NCI-H345 (cell line): ENCODE measurements at regions not wholly inside any gene's neighbourhood (a gene's known extent, or its start where the extent isn't known, plus 50 kb on each side); places are given as distances from the start of the nearest gene placed in this dataset.
"Not testable (repeated sequence)": the region's sequence is repeated elsewhere in the genome, so short reads cannot be mapped to it uniquely, and the experiment has no call there.

Source experiments
- DNase-seq: peaks from one replicate; lab custom pipeline; 2025; lab: John Stamatoyannopoulos, UW

DNA sequence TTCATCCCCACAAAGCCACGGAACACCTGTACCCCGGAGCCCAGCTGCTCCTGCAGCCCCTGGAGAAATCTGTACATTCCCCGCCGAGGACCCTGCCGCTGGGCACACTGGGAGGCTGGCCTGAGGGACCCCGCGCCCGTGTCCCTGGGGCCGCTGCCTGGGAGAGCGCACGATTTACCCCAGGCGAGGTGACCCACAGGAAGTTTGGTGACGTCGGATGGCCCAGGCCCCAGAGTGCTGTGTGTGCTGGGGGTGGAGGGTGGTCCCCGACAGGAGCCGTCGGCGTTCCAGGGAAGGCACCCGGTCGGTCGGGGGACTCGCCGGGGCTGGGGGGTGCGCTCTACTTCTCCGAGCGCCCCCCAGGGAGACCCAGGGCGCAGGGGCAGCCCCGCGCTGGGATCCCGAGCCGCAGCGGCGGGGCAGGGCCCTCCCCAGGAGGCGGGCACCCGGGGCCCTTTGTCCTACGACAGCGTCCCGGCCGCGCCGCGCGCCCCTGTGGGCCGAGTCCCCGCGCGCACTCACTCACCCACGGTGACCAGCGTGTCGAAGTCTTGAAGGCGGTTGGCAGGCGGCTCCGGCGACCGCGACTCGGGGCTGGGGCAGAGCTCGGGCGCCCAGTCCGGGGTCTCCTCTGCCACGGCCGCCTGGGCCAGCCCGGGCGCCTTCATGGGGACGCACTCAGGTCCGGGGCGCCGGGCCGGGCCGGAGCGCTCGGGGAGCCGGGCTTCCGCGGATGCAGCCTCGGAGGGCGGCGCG, 206.4 kb upstream of the PRKX start:
- not testable (repeated sequence) for DNase-seq

DNA sequence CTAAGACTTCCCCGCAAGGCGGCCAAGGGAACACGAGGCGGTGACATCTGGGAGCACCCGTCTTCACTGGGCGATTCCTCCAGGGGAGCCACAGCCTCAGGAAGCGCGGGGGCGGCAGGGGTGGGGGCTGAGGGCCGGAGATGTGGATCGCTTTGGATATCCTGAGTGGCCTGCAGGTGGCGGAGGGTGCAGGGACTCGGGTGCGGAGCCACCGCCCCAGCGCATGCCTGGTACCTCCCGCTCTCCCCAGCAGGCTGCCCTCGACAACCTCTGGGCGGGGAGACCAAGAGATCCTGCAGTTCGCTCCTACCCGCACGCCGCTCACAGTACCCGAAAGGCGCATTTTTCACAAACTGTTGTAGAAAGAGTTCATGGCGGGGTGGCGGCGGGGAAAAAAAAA, 201.4 kb upstream of the PRKX start:
- not testable (repeated sequence) for DNase-seq

DNA sequence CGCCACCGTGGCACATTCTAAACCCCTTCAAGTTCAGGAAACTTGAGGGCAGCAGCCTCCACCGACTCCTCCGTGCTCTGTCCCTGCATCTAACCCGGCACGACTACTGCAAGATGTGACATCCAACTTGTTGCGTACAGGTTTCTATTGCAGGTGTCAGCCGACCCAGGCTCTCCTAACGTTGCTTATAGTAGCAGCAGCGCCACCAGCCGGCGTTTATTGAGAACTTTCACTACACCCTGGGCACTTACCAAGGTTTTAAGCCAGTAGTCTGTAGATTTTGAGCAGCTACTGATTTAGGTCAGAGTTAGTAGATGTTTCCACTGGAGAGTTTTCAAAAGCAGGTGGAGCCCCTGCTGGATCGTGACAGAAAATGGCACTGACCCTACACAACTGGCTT, 200.6 kb upstream of the PRKX start:
- DNase-seq = not testable (repeated sequence)

DNA sequence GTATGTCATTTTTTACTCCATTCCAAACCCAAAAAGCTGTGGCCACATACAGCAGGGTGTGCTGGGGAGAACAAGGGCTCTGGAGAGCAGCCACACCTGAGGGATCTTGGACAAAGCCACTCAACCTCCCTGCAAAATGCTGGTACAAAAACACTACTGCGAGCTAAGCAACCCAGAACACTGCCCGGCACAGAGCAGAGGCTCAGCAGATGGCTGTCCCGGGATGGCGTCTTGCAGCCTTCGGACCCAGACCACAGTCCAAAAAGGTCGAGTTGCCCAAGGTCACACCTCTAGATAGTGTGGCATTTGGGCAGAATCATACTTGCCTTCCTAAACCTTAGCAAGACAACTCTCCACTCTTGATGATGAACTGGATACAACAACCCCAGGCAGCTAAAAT, 197.6 kb upstream of the PRKX start:
- DNase-seq = not testable (repeated sequence)

DNA sequence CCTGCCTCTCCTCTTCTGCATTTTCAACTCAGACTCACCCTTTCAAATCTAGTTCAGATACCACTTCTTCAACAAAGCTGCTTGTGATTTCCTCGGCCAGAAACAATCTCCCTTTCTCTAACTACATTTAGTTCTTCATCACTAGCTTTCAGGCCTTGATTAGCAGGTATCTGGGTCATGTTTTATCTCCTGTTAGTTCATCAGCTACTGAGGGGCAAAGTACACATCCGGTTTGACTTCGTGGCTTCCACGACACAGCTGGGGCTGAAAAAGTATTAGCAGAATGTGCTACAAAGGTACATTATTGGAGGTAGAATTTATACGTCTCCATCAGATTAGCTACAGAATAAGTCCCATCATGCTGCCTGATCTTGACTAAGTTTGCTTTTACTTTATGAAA, 197.2 kb upstream of the PRKX start:
- not testable (repeated sequence) for DNase-seq

DNA sequence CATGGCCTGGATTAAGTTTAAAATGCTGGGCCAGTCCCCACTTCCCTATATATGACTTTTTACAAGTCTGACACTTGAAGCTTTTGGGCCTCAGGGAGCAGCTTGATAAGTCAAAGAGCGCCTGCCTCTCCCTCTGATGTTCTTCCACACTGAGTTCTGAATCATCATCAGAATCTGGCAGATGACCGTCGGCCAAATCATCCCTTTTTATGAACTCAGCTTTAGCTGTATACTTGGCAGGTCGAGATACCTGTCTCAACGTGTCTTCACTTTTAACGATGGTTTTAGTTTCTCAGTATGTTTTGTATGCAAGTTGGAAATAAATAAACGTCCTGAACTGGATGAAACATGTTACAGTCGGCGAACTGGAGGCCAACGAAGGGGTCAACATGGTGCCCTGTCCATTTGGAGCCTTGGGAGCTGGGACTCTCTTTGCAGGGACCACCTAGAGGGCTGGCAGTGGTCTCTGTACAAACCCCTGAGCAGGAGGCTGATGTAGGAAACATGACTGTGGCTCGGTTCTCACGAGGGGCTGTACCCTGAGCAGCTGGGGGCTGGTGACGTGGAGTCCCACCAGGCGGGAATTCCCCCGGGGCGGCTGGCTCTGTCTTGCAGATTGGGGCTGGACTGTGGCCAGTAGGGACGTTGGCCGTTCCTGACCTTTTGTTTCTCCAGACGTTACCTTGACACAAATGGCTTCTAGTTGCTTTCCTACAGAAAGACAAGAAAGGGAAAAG, 192.2 kb upstream of the PRKX start:
- DNase-seq = not testable (repeated sequence)

DNA sequence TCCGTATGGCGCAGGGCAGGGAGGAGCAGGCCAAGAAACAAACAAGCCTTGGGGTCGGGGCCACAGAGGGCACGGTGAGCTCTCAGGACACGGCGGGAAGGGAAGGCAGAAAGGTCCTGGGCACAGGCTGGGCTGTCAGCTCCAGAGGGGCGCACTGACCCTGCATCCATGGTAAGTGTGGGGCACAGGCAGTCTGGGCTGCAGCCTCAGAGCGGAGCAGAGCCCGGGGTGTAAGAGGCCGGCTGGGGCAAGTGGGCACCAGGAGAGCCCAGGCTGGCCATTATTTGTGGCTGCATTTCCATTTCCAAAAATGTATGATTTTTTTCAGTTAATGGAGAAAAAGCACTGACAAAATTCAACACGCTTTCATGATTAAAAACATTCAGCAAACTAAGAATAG, 188.8 kb upstream of the PRKX start:
- not testable (repeated sequence) for DNase-seq

DNA sequence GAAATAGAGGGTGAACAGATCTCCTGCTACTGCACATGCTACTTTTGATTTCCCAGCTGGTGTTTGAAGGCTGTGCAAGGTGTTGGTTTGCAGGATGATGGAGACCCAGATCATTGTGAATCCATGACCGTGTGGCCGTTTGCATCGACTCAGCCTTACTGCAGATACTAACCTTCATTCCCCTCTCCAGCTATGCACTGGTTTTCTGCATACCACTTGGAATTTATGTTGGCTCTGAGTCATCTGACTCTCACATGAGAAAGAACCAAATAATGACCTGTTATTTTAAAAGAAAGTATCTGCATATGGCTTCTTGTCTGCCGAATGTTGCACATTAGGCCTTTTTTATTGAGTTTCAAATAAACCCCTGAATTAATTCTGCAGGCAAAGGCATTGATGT, 183.3 kb upstream of the PRKX start:
- not testable (repeated sequence) for DNase-seq

DNA sequence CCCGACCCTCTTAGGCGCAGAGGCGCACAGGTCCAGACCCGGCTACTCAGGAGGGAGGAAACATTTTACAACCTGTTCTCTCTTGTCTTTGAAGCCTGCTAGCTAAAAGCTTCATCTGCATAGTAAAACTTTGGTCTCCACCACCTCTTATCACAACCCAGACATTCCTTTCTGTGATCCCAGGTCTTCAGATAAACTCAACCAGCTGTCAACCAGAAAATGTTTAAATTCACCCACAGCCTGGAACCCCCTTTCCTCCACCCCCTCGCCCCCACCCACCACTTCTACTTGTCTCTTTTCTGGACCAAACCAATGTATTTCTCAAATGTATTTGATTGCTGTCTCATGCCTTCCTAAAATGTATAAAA, 169.1 kb upstream of the PRKX start:
- DNase-seq = not testable (repeated sequence)

DNA sequence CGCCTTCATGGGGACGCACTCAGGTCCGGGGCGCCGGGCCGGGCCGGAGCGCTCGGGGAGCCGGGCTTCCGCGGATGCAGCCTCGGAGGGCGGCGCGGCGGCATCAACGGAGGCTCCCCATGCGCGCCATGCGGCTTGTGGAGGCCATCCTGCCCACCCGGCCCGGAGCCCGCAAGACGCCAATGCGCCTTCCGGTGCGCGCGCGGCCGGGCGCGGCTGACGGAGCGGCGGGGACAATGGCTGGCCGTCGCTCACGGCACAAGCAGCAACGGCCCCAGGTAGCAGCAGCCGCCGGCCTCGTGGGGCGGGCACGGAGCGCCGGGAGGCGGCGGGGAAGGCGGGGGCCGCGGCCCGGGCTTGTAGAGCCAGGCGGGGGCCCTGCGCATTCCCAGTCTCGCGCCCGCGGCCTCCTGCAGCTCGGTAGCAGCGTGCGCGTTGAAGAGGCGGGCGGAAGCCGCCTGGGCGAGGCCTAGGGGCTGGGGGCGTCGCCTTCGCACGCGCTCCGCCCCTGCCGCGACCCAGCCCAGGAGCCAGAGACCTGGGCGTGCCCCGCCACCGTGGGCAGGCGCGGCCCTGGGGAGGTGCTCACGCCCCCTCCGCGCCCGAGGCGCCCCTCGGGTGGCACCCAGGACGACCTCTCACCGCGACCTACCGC, 168.6 kb upstream of the PRKX start:
- DNase-seq = not testable (repeated sequence)

DNA sequence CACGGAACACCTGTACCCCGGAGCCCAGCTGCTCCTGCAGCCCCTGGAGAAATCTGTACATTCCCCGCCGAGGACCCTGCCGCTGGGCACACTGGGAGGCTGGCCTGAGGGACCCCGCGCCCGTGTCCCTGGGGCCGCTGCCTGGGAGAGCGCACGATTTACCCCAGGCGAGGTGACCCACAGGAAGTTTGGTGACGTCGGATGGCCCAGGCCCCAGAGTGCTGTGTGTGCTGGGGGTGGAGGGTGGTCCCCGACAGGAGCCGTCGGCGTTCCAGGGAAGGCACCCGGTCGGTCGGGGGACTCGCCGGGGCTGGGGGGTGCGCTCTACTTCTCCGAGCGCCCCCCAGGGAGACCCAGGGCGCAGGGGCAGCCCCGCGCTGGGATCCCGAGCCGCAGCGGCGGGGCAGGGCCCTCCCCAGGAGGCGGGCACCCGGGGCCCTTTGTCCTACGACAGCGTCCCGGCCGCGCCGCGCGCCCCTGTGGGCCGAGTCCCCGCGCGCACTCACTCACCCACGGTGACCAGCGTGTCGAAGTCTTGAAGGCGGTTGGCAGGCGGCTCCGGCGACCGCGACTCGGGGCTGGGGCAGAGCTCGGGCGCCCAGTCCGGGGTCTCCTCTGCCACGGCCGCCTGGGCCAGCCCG, 167.9 kb upstream of the PRKX start:
- not testable (repeated sequence) for DNase-seq

DNA sequence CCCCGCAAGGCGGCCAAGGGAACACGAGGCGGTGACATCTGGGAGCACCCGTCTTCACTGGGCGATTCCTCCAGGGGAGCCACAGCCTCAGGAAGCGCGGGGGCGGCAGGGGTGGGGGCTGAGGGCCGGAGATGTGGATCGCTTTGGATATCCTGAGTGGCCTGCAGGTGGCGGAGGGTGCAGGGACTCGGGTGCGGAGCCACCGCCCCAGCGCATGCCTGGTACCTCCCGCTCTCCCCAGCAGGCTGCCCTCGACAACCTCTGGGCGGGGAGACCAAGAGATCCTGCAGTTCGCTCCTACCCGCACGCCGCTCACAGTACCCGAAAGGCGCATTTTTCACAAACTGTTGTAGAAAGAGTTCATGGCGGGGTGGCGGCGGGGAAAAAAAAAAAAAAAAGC, 162.9 kb upstream of the PRKX start:
- not testable (repeated sequence) for DNase-seq

DNA sequence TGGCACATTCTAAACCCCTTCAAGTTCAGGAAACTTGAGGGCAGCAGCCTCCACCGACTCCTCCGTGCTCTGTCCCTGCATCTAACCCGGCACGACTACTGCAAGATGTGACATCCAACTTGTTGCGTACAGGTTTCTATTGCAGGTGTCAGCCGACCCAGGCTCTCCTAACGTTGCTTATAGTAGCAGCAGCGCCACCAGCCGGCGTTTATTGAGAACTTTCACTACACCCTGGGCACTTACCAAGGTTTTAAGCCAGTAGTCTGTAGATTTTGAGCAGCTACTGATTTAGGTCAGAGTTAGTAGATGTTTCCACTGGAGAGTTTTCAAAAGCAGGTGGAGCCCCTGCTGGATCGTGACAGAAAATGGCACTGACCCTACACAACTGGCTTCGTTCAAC, 162.2 kb upstream of the PRKX start:
- DNase-seq = not testable (repeated sequence)

DNA sequence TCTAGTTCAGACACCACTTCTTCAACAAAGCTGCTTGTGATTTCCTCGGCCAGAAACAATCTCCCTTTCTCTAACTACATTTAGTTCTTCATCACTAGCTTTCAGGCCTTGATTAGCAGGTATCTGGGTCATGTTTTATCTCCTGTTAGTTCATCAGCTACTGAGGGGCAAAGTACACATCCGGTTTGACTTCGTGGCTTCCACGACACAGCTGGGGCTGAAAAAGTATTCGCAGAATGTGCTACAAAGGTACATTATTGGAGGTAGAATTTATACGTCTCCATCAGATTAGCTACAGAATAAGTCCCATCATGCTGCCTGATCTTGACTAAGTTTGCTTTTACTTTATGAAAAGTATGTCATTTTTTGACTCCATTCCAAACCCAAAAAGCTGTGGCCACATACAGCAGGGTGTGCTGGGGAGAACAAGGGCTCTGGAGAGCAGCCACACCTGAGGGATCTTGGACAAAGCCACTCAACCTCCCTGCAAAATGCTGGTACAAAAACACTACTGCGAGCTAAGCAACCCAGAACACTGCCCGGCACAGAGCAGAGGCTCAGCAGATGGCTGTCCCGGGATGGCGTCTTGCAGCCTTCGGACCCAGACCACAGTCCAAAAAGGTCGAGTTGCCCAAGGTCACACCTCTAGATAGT, 158.9 kb upstream of the PRKX start:
- DNase-seq = not testable (repeated sequence)

DNA sequence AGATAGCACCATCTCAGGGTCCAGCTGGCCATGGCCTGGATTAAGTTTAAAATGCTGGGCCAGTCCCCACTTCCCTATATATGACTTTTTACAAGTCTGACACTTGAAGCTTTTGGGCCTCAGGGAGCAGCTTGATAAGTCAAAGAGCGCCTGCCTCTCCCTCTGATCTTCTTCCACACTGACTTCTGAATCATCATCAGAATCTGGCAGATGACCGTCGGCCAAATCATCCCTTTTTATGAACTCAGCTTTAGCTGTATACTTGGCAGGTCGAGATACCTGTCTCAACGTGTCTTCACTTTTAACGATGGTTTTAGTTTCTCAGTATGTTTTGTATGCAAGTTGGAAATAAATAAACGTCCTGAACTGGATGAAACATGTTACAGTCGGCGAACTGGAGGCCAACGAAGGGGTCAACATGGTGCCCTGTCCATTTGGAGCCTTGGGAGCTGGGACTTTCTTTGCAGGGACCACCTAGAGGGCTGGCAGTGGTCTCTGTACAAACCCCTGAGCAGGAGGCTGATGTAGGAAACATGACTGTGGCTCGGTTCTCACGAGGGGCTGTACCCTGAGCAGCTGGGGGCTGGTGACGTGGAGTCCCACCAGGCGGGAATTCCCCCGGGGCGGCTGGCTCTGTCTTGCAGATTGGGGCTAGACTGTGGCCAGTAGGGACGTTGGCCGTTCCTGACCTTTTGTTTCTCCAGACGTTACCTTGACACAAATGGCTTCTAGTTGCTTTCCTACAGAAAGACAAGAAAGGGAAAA, 153.8 kb upstream of the PRKX start:
- DNase-seq = not testable (repeated sequence)

DNA sequence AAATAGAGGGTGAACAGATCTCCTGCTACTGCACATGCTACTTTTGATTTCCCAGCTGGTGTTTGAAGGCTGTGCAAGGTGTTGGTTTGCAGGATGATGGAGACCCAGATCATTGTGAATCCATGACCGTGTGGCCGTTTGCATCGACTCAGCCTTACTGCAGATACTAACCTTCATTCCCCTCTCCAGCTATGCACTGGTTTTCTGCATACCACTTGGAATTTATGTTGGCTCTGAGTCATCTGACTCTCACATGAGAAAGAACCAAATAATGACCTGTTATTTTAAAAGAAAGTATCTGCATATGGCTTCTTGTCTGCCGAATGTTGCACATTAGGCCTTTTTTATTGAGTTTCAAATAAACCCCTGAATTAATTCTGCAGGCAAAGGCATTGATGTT, 144.9 kb upstream of the PRKX start:
- not testable (repeated sequence) for DNase-seq

DNA sequence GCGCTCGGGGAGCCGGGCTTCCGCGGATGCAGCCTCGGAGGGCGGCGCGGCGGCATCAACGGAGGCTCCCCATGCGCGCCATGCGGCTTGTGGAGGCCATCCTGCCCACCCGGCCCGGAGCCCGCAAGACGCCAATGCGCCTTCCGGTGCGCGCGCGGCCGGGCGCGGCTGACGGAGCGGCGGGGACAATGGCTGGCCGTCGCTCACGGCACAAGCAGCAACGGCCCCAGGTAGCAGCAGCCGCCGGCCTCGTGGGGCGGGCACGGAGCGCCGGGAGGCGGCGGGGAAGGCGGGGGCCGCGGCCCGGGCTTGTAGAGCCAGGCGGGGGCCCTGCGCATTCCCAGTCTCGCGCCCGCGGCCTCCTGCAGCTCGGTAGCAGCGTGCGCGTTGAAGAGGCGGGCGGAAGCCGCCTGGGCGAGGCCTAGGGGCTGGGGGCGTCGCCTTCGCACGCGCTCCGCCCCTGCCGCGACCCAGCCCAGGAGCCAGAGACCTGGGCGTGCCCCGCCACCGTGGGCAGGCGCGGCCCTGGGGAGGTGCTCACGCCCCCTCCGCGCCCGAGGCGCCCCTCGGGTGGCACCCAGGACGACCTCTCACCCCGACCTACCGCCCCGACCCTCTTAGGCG, 130.2 kb upstream of the PRKX start:
- not testable (repeated sequence) for DNase-seq

DNA sequence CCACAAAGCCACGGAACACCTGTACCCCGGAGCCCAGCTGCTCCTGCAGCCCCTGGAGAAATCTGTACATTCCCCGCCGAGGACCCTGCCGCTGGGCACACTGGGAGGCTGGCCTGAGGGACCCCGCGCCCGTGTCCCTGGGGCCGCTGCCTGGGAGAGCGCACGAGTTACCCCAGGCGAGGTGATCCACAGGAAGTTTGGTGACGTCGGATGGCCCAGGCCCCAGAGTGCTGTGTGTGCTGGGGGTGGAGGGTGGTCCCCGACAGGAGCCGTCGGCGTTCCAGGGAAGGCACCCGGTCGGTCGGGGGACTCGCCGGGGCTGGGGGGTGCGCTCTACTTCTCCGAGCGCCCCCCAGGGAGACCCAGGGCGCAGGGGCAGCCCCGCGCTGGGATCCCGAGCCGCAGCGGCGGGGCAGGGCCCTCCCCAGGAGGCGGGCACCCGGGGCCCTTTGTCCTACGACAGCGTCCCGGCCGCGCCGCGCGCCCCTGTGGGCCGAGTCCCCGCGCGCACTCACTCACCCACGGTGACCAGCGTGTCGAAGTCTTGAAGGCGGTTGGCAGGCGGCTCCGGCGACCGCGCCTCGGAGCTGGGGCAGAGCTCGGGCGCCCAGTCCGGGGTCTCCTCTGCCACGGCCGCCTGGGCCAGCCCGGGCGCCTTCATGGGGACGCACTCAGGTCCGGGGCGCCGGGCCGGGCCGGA, 129.5 kb upstream of the PRKX start:
- not testable (repeated sequence) for DNase-seq

DNA sequence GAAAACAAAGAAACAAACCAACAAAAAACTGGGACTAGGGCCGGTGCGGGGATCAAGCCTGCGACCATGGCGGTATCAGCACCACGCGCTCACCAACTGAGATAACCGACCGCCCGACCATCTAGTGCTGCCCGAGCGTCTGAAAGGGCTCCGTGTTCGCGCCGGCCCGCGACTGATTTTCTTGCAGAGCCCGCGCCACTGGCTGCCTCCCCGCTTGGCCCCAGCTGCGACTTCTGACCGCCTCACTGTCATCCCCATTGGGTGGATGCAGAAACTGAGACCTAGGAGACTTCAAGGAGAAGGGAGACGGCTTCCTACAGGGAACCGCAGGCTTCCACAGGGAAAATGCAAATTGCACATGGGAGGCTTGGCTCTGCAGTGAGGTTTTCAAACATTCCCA, 125.3 kb upstream of the PRKX start:
- DNase-seq = not testable (repeated sequence)
